Panc1 (cell line): ENCODE measurements at regions not wholly inside any gene's neighbourhood (a gene's known extent, or its start where the extent isn't known, plus 50 kb on each side); places are given as distances from the start of the nearest gene placed in this dataset.

ENCODE experiments used
- ATAC-seq: fragments of 200-7000 bp; cut with Tn5 transposase; 2 replicates; pipeline ENCODE4 v1.9.1; 2020; ENCODE audit warnings: mild to moderate bottlenecking, moderate library complexity
- BruUV-seq: library from RNA; stranded (reverse); fragments of 400-500 nt; replicated peaks from 2 replicates; lab custom pipeline; 2021; lab: Mats Ljungman, UMichigan
- CTCF ChIA-PET: fragments of 300-600 bp; sonication (Branson Sonifier 250); formaldehyde crosslinking; loops from one replicate; lab custom pipeline; 2022; ENCODE audit warnings: antibody characterized with exemption; lab: Charles Lee
- POLR2A ChIA-PET: fragments of 300-600 bp; sonication (Branson Sonifier 250); formaldehyde crosslinking; loops from one replicate; lab custom pipeline; 2022; ENCODE audit warnings: antibody characterized with exemption; lab: Charles Lee
- DNase-seq: peaks from one replicate; pipeline ENCODE4 v3.0.0-alpha.2; 2010; ENCODE audit warnings: low read depth, low spot score
- H3K27ac ChIP-seq: 2 replicates; pipeline ENCODE4 v1.5.1; 2011; ENCODE audit warnings: mild to moderate bottlenecking, low read length, inconsistent platforms
- H3K27me3 ChIP-seq: fragments of 200-500 bp; sonication (Bioruptor generic); 2 replicates; pipeline ENCODE4 v1.6.0; 2014; ENCODE audit warnings: low read length, inconsistent platforms; ENCODE audit not compliant: control insufficient read depth, insufficient read depth
- H3K36me3 ChIP-seq: fragments of 200-500 bp; sonication (Bioruptor generic); 2 replicates; pipeline ENCODE4 v1.5.1; 2014; ENCODE audit warnings: inconsistent platforms, mild to moderate bottlenecking, low read length, moderate library complexity; ENCODE audit not compliant: control insufficient read depth, insufficient read depth
- H3K4me1 ChIP-seq: 2 replicates; pipeline ENCODE4 v1.5.1; 2011; ENCODE audit warnings: inconsistent platforms, mild to moderate bottlenecking, low read length, moderate library complexity; ENCODE audit not compliant: control insufficient read depth, insufficient read depth
- H3K4me3 ChIP-seq, 2 experiments: 2 replicates each; pipeline ENCODE4 v1.5.1; 2011 to 2012; ENCODE audit warnings: low read depth in 2 of 2, low read length in 2 of 2, mild to moderate bottlenecking in 2 of 2, inconsistent platforms in 1 of 2, moderate library complexity in 1 of 2
- H3K9me3 ChIP-seq: fragments of 200-500 bp; sonication (Bioruptor generic); 2 replicates; pipeline ENCODE4 v1.5.1; 2014; ENCODE audit warnings: low read depth, mild to moderate bottlenecking, inconsistent platforms, low read length, moderate library complexity; ENCODE audit not compliant: control insufficient read depth, insufficient read depth
- POLR2AphosphoS5 ChIP-seq: IDR thresholded peaks from 2 replicates; pipeline ENCODE4 v1.6.1; 2012; ENCODE audit warnings: mild to moderate bottlenecking, low read depth, low read length, moderate library complexity
- SIN3A ChIP-seq: IDR thresholded peaks from 2 replicates; pipeline ENCODE4 v1.6.1; 2012; ENCODE audit warnings: low read depth, mild to moderate bottlenecking, low read length, moderate library complexity, borderline replicate concordance; ENCODE audit not compliant: insufficient read depth
- TCF7L2 ChIP-seq: IDR thresholded peaks from 2 replicates; pipeline ENCODE4 v1.6.1; 2011; ENCODE audit warnings: mild to moderate bottlenecking, low read depth, low read length, inconsistent platforms
- in situ Hi-C: cut with HindIII; loops from 2 replicates; pipeline ENCODE4 v1.10.0; 2016; ENCODE audit warnings: low sequenced_read_pairs, low pct_unique_long_range_greater_than_20kb
- intact Hi-C: fragments of 100-400 bp; cut with micrococcal nuclease; formaldehyde crosslinking; loops from one replicate; pipeline ENCODE4 v1.10.0; 2022; ENCODE audit not compliant: unreplicated experiment
- TF ChIP-seq, protein P1 (sequence below), 2 experiments: IDR thresholded peaks; 2 replicates each; pipeline ENCODE4 v1.6.1; 2011 to 2012; ENCODE audit warnings: low read depth in 2 of 2, control low read depth in 1 of 2, low read length in 1 of 2, mild to moderate bottlenecking in 1 of 2, moderate library complexity in 1 of 2; ENCODE audit not compliant: insufficient read depth in 1 of 2
- TF ChIP-seq, protein P2 (sequence below): fragments of 450-650 bp; IDR thresholded peaks from 2 replicates; pipeline ENCODE4 v1.5.1; 2017; ENCODE audit warnings: mild to moderate bottlenecking

DNA sequence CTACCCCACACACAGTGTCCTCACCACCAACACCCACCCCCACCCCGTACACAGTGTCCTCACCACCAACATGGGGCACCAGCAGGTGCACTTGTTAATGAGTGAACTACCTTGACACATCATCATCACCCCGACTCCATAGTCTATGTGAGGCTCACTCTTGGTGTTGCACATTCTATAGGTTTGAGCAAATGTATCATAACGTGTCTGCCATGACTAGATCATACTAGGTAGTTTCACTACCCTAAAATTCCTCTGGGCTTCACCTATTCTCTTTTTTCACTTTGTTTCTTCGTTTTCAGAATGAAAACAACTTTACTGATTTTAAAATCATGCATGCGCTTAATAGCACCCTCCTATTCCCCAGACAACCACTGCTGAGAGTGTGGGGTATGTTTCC is 102.6 kb upstream of the SLC6A6 start:
- Histone ChIP-seq H3K9me3 (no peaks in the 10 kb centered on the region), H3K36me3 (no peaks in the 10 kb centered on the region), H3K4me3 (no peak overlapping the region), H3K4me1 (peaks cover 3% of the 10 kb centered on the region; the same call in 1 of the 2 replicates), H3K27ac (no peak overlapping the region), H3K27me3 (no peaks in the 10 kb centered on the region)
- intact Hi-C loops = no loop called here
- TF ChIP-seq SIN3A = no peak
- no peak for TF ChIP-seq TCF7L2
- TF ChIP-seq, protein P1, sequence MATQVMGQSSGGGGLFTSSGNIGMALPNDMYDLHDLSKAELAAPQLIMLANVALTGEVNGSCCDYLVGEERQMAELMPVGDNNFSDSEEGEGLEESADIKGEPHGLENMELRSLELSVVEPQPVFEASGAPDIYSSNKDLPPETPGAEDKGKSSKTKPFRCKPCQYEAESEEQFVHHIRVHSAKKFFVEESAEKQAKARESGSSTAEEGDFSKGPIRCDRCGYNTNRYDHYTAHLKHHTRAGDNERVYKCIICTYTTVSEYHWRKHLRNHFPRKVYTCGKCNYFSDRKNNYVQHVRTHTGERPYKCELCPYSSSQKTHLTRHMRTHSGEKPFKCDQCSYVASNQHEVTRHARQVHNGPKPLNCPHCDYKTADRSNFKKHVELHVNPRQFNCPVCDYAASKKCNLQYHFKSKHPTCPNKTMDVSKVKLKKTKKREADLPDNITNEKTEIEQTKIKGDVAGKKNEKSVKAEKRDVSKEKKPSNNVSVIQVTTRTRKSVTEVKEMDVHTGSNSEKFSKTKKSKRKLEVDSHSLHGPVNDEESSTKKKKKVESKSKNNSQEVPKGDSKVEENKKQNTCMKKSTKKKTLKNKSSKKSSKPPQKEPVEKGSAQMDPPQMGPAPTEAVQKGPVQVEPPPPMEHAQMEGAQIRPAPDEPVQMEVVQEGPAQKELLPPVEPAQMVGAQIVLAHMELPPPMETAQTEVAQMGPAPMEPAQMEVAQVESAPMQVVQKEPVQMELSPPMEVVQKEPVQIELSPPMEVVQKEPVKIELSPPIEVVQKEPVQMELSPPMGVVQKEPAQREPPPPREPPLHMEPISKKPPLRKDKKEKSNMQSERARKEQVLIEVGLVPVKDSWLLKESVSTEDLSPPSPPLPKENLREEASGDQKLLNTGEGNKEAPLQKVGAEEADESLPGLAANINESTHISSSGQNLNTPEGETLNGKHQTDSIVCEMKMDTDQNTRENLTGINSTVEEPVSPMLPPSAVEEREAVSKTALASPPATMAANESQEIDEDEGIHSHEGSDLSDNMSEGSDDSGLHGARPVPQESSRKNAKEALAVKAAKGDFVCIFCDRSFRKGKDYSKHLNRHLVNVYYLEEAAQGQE (IDR thresholded peaks at IDR 0.05; ENCODE audit: insufficient read depth in 1 of 2, low read depth in 2 of 2, low read length in 1 of 2) = no peak
- TF ChIP-seq, protein P2, sequence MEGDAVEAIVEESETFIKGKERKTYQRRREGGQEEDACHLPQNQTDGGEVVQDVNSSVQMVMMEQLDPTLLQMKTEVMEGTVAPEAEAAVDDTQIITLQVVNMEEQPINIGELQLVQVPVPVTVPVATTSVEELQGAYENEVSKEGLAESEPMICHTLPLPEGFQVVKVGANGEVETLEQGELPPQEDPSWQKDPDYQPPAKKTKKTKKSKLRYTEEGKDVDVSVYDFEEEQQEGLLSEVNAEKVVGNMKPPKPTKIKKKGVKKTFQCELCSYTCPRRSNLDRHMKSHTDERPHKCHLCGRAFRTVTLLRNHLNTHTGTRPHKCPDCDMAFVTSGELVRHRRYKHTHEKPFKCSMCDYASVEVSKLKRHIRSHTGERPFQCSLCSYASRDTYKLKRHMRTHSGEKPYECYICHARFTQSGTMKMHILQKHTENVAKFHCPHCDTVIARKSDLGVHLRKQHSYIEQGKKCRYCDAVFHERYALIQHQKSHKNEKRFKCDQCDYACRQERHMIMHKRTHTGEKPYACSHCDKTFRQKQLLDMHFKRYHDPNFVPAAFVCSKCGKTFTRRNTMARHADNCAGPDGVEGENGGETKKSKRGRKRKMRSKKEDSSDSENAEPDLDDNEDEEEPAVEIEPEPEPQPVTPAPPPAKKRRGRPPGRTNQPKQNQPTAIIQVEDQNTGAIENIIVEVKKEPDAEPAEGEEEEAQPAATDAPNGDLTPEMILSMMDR = no peak
- TF ChIP-seq POLR2AphosphoS5 = no peak
- DNase-seq (no peak), ATAC-seq (no peak)
- in situ Hi-C loops = no loop called here
- ChIA-PET CTCF (no interaction called here), POLR2A (no interaction called here)
- BruUV-seq = no TSS peak

DNA sequence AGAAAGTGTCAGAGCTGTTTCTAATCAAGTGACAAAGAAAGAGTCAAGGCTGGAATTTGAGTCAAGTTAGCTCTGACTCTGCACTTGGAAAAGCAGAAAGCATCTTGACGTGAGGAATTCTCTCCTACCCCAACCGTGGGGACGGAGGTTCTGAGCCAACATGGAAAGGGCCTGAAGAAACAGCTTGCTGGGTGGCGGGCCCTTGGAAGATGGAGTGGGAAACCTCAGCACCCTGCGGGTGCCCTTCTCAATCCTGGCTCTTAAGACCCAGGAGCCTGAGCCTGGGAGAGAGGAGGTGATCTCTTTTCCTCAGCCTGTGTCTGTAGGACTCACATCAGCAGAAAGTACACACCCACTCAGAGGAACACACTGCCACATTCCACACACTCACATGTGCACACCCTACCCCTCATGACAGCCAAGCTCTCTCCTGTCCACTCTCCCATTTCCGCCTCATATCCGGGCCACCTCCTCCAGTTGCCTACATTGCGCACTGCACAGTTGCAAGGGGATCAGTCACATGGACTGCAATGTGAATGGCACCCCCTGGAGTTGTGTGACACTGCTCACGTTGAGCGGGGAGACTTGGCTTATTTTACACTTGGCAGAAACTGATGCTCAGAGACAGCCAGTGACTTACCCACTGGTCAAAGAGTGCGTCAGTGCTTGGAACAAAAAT is 101.5 kb upstream of the SLC6A6 start:
- Histone ChIP-seq H3K36me3 (no peaks in the 10 kb centered on the region), H3K4me1 (peaks cover 3% of the 10 kb centered on the region; the same call in 1 of the 2 replicates), H3K4me3 (no peak overlapping the region), H3K27me3 (no peaks in the 10 kb centered on the region), H3K9me3 (no peaks in the 10 kb centered on the region), H3K27ac (no peak overlapping the region)
- ChIA-PET POLR2A (no interaction called here), CTCF (no interaction called here)
- DNase-seq (no peak), ATAC-seq (no peak)
- intact Hi-C loops (no loop called here), in situ Hi-C loops (no loop called here)
- TF ChIP-seq SIN3A = no peak
- no peak for TF ChIP-seq TCF7L2
- TF ChIP-seq, protein P1 (IDR thresholded peaks at IDR 0.05; ENCODE audit: insufficient read depth in 1 of 2, low read depth in 2 of 2, low read length in 1 of 2) = no peak
- TF ChIP-seq POLR2AphosphoS5 = no peak
- BruUV-seq = no TSS peak
